ENCODE measurements at regions not wholly inside any gene's neighbourhood (a gene's known extent, or its start where the extent isn't known, plus 50 kb on each side); places are given as distances from the start of the nearest gene placed in this dataset.

DNA sequence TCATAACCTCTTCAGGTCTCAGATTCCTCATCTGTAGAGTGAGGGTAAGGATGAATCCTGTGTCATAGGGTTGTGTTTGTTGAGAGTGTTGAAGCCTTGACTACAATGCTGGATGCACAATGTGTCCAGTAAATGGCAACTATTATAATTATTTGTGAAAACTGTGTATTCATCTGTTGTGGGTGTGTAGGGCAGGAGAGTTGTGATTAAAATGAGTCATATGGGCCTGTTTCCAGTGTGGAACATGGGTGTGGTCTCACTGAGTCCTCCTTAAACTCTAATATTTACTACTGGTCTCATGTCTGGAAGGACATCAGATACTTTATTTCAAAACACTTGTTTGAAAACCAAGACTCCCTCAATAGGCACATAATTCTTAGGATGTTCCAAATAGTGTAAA is 208.5 kb upstream of the CASK start:
- H3K4me3 ChIP-seq (replicated peaks in 1 of 2; ENCODE audit: low read depth in 1 of 2, low read length in 2 of 2): no peak overlapping the region
- H3K4me2 ChIP-seq (ENCODE audit: low read length): no peak overlapping the region
- BruUV-seq (replicated peaks): no TSS peak
- no peaks in the 10 kb centered on the region for H3K36me3 ChIP-seq (ENCODE audit: control insufficient read depth in 1 of 2, insufficient read depth in 2 of 2, low read length in 2 of 2)
- intact Hi-C loops (cut with micrococcal nuclease): no loop called here
- no peaks in the 10 kb centered on the region for H3K27me3 ChIP-seq (ENCODE audit: insufficient read depth, low read length)
- no peak overlapping the region for H2AFZ ChIP-seq (ENCODE audit: low read depth, low read length, poor library complexity, severe bottlenecking)
- H3K9ac ChIP-seq (ENCODE audit: low read length): no peak overlapping the region
- no peak for DNase-seq (ENCODE audit: low read depth, low spot score)
- CTCF ChIA-PET: no interaction called here
- no peak for TF ChIP-seq CBX3 (IDR thresholded peaks at IDR 0.05; ENCODE audit: low read depth)
- no peak for TF ChIP-seq EZH2 (IDR thresholded peaks at IDR 0.05)
- no peak for TF ChIP-seq SRF (IDR thresholded peaks at IDR 0.05; ENCODE audit: low read depth)
- TF ChIP-seq, protein P1, sequence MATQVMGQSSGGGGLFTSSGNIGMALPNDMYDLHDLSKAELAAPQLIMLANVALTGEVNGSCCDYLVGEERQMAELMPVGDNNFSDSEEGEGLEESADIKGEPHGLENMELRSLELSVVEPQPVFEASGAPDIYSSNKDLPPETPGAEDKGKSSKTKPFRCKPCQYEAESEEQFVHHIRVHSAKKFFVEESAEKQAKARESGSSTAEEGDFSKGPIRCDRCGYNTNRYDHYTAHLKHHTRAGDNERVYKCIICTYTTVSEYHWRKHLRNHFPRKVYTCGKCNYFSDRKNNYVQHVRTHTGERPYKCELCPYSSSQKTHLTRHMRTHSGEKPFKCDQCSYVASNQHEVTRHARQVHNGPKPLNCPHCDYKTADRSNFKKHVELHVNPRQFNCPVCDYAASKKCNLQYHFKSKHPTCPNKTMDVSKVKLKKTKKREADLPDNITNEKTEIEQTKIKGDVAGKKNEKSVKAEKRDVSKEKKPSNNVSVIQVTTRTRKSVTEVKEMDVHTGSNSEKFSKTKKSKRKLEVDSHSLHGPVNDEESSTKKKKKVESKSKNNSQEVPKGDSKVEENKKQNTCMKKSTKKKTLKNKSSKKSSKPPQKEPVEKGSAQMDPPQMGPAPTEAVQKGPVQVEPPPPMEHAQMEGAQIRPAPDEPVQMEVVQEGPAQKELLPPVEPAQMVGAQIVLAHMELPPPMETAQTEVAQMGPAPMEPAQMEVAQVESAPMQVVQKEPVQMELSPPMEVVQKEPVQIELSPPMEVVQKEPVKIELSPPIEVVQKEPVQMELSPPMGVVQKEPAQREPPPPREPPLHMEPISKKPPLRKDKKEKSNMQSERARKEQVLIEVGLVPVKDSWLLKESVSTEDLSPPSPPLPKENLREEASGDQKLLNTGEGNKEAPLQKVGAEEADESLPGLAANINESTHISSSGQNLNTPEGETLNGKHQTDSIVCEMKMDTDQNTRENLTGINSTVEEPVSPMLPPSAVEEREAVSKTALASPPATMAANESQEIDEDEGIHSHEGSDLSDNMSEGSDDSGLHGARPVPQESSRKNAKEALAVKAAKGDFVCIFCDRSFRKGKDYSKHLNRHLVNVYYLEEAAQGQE (IDR thresholded peaks at IDR 0.05; ENCODE audit: low read depth): no peak
- TF ChIP-seq ZFX (IDR thresholded peaks at IDR 0.05): no peak
- TF ChIP-seq JUND (IDR thresholded peaks at IDR 0.05): no peak
- TF ChIP-seq ZNF274 (IDR thresholded peaks at IDR 0.05; ENCODE audit: low read depth, low read length): no peak
- no peak for TF ChIP-seq ELF1 (IDR thresholded peaks at IDR 0.05; ENCODE audit: borderline replicate concordance, low read depth)
- TF ChIP-seq, protein P2, sequence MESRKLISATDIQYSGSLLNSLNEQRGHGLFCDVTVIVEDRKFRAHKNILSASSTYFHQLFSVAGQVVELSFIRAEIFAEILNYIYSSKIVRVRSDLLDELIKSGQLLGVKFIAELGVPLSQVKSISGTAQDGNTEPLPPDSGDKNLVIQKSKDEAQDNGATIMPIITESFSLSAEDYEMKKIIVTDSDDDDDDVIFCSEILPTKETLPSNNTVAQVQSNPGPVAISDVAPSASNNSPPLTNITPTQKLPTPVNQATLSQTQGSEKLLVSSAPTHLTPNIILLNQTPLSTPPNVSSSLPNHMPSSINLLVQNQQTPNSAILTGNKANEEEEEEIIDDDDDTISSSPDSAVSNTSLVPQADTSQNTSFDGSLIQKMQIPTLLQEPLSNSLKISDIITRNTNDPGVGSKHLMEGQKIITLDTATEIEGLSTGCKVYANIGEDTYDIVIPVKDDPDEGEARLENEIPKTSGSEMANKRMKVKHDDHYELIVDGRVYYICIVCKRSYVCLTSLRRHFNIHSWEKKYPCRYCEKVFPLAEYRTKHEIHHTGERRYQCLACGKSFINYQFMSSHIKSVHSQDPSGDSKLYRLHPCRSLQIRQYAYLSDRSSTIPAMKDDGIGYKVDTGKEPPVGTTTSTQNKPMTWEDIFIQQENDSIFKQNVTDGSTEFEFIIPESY (IDR thresholded peaks at IDR 0.05; ENCODE audit: extremely low read depth, insufficient replicate concordance, low read length): no peak
- TF ChIP-seq POLR2A (IDR thresholded peaks at IDR 0.05; ENCODE audit: borderline replicate concordance, extremely low read depth, insufficient read depth, insufficient read length): no peak
- TF ChIP-seq CEBPB (IDR thresholded peaks at IDR 0.05; ENCODE audit: low read depth): no peak
- no peak for TF ChIP-seq EGR1 (IDR thresholded peaks at IDR 0.05; ENCODE audit: low read depth)
- TF ChIP-seq, protein P3, sequence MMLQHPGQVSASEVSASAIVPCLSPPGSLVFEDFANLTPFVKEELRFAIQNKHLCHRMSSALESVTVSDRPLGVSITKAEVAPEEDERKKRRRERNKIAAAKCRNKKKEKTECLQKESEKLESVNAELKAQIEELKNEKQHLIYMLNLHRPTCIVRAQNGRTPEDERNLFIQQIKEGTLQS (IDR thresholded peaks at IDR 0.05): no peak
- peaks cover 0 to 7% of the 10 kb centered on the region in 2 experiments; a peak in 1 of 4 replicates for H3K4me1 ChIP-seq (ENCODE audit: control insufficient read depth in 1 of 2, insufficient read depth in 2 of 2, low read length in 2 of 2)
- H4K20me1 ChIP-seq (ENCODE audit: insufficient read depth): no peaks in the 10 kb centered on the region
- POLR2A ChIA-PET: no interaction called here
- no peak overlapping the region for H3K27ac ChIP-seq (ENCODE audit: low read depth, low read length)
- H3K9me2 ChIP-seq (ENCODE audit: insufficient read depth): no peaks in the 10 kb centered on the region
- no peaks in the 10 kb centered on the region for H3K9me3 ChIP-seq (ENCODE audit: control insufficient read depth in 1 of 2, insufficient read depth in 1 of 2, low read depth in 1 of 2, low read length in 2 of 2)
- no peak for ATAC-seq
- RAD21 ChIA-PET (ENCODE audit: low non-redundant PET in 1 of 2, low total read pairs in 2 of 2, uncharacterized antibody in 2 of 2, unreplicated experiment in 2 of 2): no interaction called here
- no peaks in the 10 kb centered on the region for H3K79me2 ChIP-seq (ENCODE audit: insufficient read depth, low read length)

Data from HCT116 (cell line).